ENCODE measurements at regions not wholly inside any gene's neighbourhood (a gene's known extent, or its start where the extent isn't known, plus 50 kb on each side); places are given as distances from the start of the nearest gene placed in this dataset.

- no peak for TF ChIP-seq CTCF (IDR thresholded peaks at IDR 0.05)
- TF ChIP-seq POLR2A (IDR thresholded peaks at IDR 0.05), result no peak
Observed at GRCh38 chr9:33645706-33646105, 121.7 kb downstream of the ANKRD18B start.

Measured in body of pancreas (tissue), 4 donors.